Tibial nerve (tissue), 3 donors: ENCODE measurements at regions not wholly inside any gene's neighbourhood (a gene's known extent, or its start where the extent isn't known, plus 50 kb on each side); places are given as distances from the start of the nearest gene placed in this dataset.

Experiments used
- CTCF ChIP-seq, 5 experiments: fragments of 200-600 bp in 3 of 5; fragments of 450-650 bp in 2 of 5; sonication (generic) in 3 of 5; IDR thresholded peaks; one replicate each; pipeline ENCODE4 v1.5.1; 2016 to 2019; ENCODE audit warnings: antibody characterized with exemption in 5 of 5, mild to moderate bottlenecking in 3 of 5, moderate library complexity in 2 of 5
- POLR2A ChIP-seq, 2 donors: fragments of 450-650 bp; IDR thresholded peaks; one replicate each; pipeline ENCODE4 v1.6.1; 2017; ENCODE audit warnings: antibody characterized with exemption in 2 of 2, mild to moderate bottlenecking in 2 of 2, moderate library complexity in 2 of 2

GRCh38 chr12:38998887-38999482, 93.6 kb upstream of the CPNE8 start:
- no peak for TF ChIP-seq CTCF (IDR thresholded peaks at IDR 0.05)
- TF ChIP-seq POLR2A (IDR thresholded peaks at IDR 0.05) = no peak
